H1 (cell line): ENCODE measurements at regions not wholly inside any gene's neighbourhood (a gene's known extent, or its start where the extent isn't known, plus 50 kb on each side); places are given as distances from the start of the nearest gene placed in this dataset.

Experiments used
- CHD2 ChIP-seq: IDR thresholded peaks from 2 replicates; pipeline ENCODE4 v1.6.1; 2012; ENCODE audit warnings: low read length, improper control_type of control experiment
- EZH2 ChIP-seq: fragments of 200-600 bp; sonication (generic); IDR thresholded peaks from 2 replicates; pipeline ENCODE4 v1.7.1; 2012; ENCODE audit warnings: low read depth, mild to moderate bottlenecking, moderate library complexity, low read length, inconsistent platforms; ENCODE audit not compliant: severe bottlenecking
- NRF1 ChIP-seq: IDR thresholded peaks from 2 replicates; pipeline ENCODE4 v1.6.1; 2011; ENCODE audit warnings: mild to moderate bottlenecking, low read depth, low read length, improper control_type of control experiment
- POU5F1 ChIP-seq: IDR thresholded peaks from 2 replicates; pipeline ENCODE4 v1.6.1; 2011; ENCODE audit warnings: low read depth, mild to moderate bottlenecking, low read length, moderate library complexity
- TAF1 ChIP-seq: IDR thresholded peaks from 2 replicates; pipeline ENCODE4 v1.6.1; 2011; ENCODE audit warnings: mild to moderate bottlenecking, low read depth, low read length
- TF ChIP-seq, protein P1 (sequence below), 3 experiments: IDR thresholded peaks; 1 replicate in 2 of 3; 2 replicates in 1 of 3; pipeline versions ENCODE4 v1.5.1 to v1.6.1; 2011; ENCODE audit warnings: low read length in 3 of 3, mild to moderate bottlenecking in 3 of 3, inconsistent platforms in 2 of 3, low read depth in 1 of 3, moderate library complexity in 1 of 3; ENCODE audit not compliant: insufficient read depth in 1 of 3; ENCODE audit errors: control extremely low read depth in 1 of 3
- TF ChIP-seq, protein P2 (sequence below): IDR thresholded peaks from 2 replicates; pipeline ENCODE4 v1.6.1; 2012; ENCODE audit warnings: low read length, inconsistent platforms

DNA sequence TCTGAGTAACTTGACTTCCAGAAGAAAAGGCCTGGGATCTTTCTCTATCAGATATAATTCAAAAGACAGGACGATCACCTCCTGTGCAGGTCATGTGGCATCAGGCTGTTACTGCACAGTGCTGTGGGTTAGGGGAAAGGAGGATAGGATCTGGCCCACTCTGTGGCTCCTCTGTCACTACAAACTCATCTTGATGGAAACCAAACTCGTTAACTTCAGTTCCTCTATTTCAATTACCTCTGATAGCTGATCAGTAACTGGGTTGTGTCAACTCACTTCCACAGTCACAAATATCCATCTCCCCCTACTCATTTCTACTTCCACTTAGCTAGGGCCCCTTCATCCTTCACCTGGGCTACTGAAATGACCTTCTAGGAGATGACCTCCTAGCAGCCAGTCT lies 95.2 kb downstream of the RCN1 start:
- TF ChIP-seq, protein P1, sequence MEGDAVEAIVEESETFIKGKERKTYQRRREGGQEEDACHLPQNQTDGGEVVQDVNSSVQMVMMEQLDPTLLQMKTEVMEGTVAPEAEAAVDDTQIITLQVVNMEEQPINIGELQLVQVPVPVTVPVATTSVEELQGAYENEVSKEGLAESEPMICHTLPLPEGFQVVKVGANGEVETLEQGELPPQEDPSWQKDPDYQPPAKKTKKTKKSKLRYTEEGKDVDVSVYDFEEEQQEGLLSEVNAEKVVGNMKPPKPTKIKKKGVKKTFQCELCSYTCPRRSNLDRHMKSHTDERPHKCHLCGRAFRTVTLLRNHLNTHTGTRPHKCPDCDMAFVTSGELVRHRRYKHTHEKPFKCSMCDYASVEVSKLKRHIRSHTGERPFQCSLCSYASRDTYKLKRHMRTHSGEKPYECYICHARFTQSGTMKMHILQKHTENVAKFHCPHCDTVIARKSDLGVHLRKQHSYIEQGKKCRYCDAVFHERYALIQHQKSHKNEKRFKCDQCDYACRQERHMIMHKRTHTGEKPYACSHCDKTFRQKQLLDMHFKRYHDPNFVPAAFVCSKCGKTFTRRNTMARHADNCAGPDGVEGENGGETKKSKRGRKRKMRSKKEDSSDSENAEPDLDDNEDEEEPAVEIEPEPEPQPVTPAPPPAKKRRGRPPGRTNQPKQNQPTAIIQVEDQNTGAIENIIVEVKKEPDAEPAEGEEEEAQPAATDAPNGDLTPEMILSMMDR (IDR thresholded peaks at IDR 0.05; ENCODE audit: control extremely low read depth in 1 of 3, insufficient read depth in 1 of 3, low read depth in 1 of 3, low read length in 3 of 3): no peak
- TF ChIP-seq CHD2 (no peak), NRF1 (no peak), TAF1 (no peak), POU5F1 (no peak), EZH2 (no peak)
- TF ChIP-seq, protein P2, sequence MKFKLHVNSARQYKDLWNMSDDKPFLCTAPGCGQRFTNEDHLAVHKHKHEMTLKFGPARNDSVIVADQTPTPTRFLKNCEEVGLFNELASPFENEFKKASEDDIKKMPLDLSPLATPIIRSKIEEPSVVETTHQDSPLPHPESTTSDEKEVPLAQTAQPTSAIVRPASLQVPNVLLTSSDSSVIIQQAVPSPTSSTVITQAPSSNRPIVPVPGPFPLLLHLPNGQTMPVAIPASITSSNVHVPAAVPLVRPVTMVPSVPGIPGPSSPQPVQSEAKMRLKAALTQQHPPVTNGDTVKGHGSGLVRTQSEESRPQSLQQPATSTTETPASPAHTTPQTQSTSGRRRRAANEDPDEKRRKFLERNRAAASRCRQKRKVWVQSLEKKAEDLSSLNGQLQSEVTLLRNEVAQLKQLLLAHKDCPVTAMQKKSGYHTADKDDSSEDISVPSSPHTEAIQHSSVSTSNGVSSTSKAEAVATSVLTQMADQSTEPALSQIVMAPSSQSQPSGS: no peak
